Gastrocnemius medialis (tissue), 4 donors: ENCODE measurements at regions not wholly inside any gene's neighbourhood (a gene's known extent, or its start where the extent isn't known, plus 50 kb on each side); places are given as distances from the start of the nearest gene placed in this dataset.
"Not testable (repeated sequence)": the region's sequence is repeated elsewhere in the genome, so short reads cannot be mapped to it uniquely, and the experiment has no call there.

Experiments
- ATAC-seq, 2 donors: fragments of 150-250 bp; one replicate each; pipeline ENCODE4 v1.9.1; 2016
- DNase-seq, 2 donors: peaks; one replicate each; pipeline ENCODE4 v3.0.0-alpha.2; 2019
- H3K27ac ChIP-seq, 4 donors: fragments of 200-600 bp; sonication (generic); 1 replicate in 1 of 4; 2 replicates in 3 of 4; pipeline ENCODE4 v1.5.1; 2016 to 2018; ENCODE audit warnings: mild to moderate bottlenecking in 2 of 4, moderate library complexity in 1 of 4
- H3K27me3 ChIP-seq, 3 donors: fragments of 200-600 bp; sonication (generic) in 2 of 3; 1 replicate in 1 of 3; 2 replicates in 2 of 3; pipeline versions ENCODE4 v1.5.1 to v1.6.0; 2016 to 2019; ENCODE audit warnings: mild to moderate bottlenecking in 1 of 3, moderate library complexity in 1 of 3
- H3K36me3 ChIP-seq, 2 donors: fragments of 200-600 bp; sonication (generic) in 1 of 2; one replicate each; pipeline ENCODE4 v1.5.1; 2017 to 2018
- H3K4me1 ChIP-seq, 2 donors: fragments of 200-600 bp; sonication (generic) in 1 of 2; one replicate each; pipeline ENCODE4 v1.5.1; 2016 to 2017; ENCODE audit warnings: mild to moderate bottlenecking in 2 of 2
- H3K4me3 ChIP-seq, 4 donors: fragments of 200-600 bp; sonication (generic) in 3 of 4; 1 replicate in 1 of 4; 2 replicates in 3 of 4; pipeline ENCODE4 v1.5.1; 2016 to 2019; ENCODE audit warnings: mild to moderate bottlenecking in 2 of 4
- H3K9me3 ChIP-seq, 3 donors: fragments of 200-600 bp; sonication (generic) in 2 of 3; 1 replicate in 1 of 3; 2 replicates in 2 of 3; pipeline ENCODE4 v1.5.1; 2016 to 2019
- CTCF ChIP-seq, 5 experiments: fragments of 450-650 bp in 3 of 5; fragments of 200-600 bp in 2 of 5; sonication (generic) in 2 of 5; IDR thresholded peaks in 4 of 5; conservative IDR thresholded peaks in 1 of 5; 1 replicate in 4 of 5; 2 replicates in 1 of 5; pipeline ENCODE4 v1.5.1; 2016 to 2019; ENCODE audit warnings: antibody characterized with exemption in 5 of 5, mild to moderate bottlenecking in 3 of 5, moderate library complexity in 3 of 5
- POLR2A ChIP-seq, 2 donors: fragments of 450-650 bp; IDR thresholded peaks; one replicate each; pipeline ENCODE4 v1.6.1; 2017; ENCODE audit warnings: antibody characterized with exemption in 2 of 2, mild to moderate bottlenecking in 2 of 2, moderate library complexity in 2 of 2
- in situ Hi-C, 4 donors: fragments of 200-750 bp; cut with MboI; loops; one replicate each; pipeline versions ENCODE4 v1.15.0 to v1.8.0; 2017; ENCODE audit warnings: low sequenced_read_pairs in 4 of 4
- intact Hi-C: fragments of 100-400 bp; cut with DNase I; formaldehyde crosslinking; loops from one replicate; pipeline ENCODE4 v1.15.1; 2023; ENCODE audit warnings: low total_unique reads

GRCh38 chr22:48757581-48757980 is 1070.1 kb downstream of the BRD1 start:
- DNase-seq = no peak
- H3K27ac ChIP-seq = no peak overlapping the region
- H3K4me1 ChIP-seq = no peaks in the 10 kb centered on the region
- no peaks in the 10 kb centered on the region for H3K9me3 ChIP-seq
- intact Hi-C loops (no loop called here), in situ Hi-C loops (no loop called here)
- TF ChIP-seq POLR2A (IDR thresholded peaks at IDR 0.05) (no peak), CTCF (IDR thresholded peaks at IDR 0.05 in 4 of 5, conservative IDR thresholded peaks at IDR 0.05 in 1 of 5) (no peak)
- H3K4me3 ChIP-seq = no peak overlapping the region
- no peaks in the 10 kb centered on the region for H3K36me3 ChIP-seq
- ATAC-seq = no peak
- H3K27me3 ChIP-seq = no peaks in the 10 kb centered on the region

- H3K27me3 ChIP-seq, ATAC-seq, H3K4me1 ChIP-seq, in situ Hi-C loops, DNase-seq, H3K27ac ChIP-seq, intact Hi-C loops, H3K4me3 ChIP-seq, H3K9me3 ChIP-seq, H3K36me3 ChIP-seq: not testable (repeated sequence)
These were observed 1070.5 kb downstream of the BRD1 start for GRCh38 chr22:48757135-48757534.

GRCh38 chr22:48756146-48757111 is 1071.2 kb downstream of the BRD1 start:
- in situ Hi-C loops = no loop called here
- no peak for DNase-seq

GRCh38 chr22:48755059-48755949 is 1072.4 kb downstream of the BRD1 start:
- ATAC-seq (no peak), DNase-seq (no peak)

More at GRCh38 chr22:48756146-48757111, 1071.2 kb downstream of the BRD1 start:
- H3K27ac ChIP-seq = no peak overlapping the region
- no peaks in the 10 kb centered on the region for H3K9me3 ChIP-seq
- H3K4me3 ChIP-seq = no peak overlapping the region
- no peaks in the 10 kb centered on the region for H3K36me3 ChIP-seq
- TF ChIP-seq CTCF (IDR thresholded peaks at IDR 0.05 in 4 of 5, conservative IDR thresholded peaks at IDR 0.05 in 1 of 5) = no peak
- no peak for TF ChIP-seq POLR2A (IDR thresholded peaks at IDR 0.05)
- no peaks in the 10 kb centered on the region for H3K27me3 ChIP-seq
- ATAC-seq = no peak
- H3K4me1 ChIP-seq = no peaks in the 10 kb centered on the region
- intact Hi-C loops = no loop called here

More at GRCh38 chr22:48755059-48755949, 1072.4 kb downstream of the BRD1 start:
- intact Hi-C loops (no loop called here), in situ Hi-C loops (no loop called here)
- Histone ChIP-seq H3K9me3 (no peaks in the 10 kb centered on the region), H3K27ac (no peak overlapping the region), H3K4me3 (no peak overlapping the region), H3K36me3 (no peaks in the 10 kb centered on the region), H3K4me1 (no peaks in the 10 kb centered on the region), H3K27me3 (no peaks in the 10 kb centered on the region)
- no peak for TF ChIP-seq CTCF (IDR thresholded peaks at IDR 0.05 in 4 of 5, conservative IDR thresholded peaks at IDR 0.05 in 1 of 5)
- TF ChIP-seq POLR2A (IDR thresholded peaks at IDR 0.05) = no peak
